GM12874 (cell line): ENCODE measurements at regions not wholly inside any gene's neighbourhood (a gene's known extent, or its start where the extent isn't known, plus 50 kb on each side); places are given as distances from the start of the nearest gene placed in this dataset.

ENCODE experiments used
- TF ChIP-seq, protein P1 (sequence below): IDR thresholded peaks from 2 replicates; pipeline ENCODE4 v1.5.1; 2011; ENCODE audit warnings: low read depth, mild to moderate bottlenecking, control low read depth, low read length, moderate library complexity; ENCODE audit not compliant: insufficient read depth

DNA sequence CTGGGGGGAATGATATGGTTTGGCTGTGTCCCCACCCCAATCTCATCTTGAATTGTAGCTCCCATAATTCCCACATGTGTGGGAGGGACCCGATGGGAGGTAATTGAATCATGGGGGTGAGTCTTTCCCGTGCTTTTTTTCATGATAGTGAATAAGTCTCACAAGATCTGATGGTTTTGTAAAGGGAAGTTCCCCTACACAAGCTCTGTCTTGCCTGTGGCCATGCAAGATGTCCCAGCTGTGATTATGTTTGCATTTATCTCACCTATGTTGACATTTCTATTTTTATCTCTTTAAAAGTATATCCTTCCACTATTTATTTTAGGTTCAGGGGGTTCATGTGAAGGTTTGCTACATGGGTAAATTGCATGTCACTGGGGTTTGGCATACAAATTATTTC lies 323.9 kb upstream of the GLI3 start:
- TF ChIP-seq, protein P1, sequence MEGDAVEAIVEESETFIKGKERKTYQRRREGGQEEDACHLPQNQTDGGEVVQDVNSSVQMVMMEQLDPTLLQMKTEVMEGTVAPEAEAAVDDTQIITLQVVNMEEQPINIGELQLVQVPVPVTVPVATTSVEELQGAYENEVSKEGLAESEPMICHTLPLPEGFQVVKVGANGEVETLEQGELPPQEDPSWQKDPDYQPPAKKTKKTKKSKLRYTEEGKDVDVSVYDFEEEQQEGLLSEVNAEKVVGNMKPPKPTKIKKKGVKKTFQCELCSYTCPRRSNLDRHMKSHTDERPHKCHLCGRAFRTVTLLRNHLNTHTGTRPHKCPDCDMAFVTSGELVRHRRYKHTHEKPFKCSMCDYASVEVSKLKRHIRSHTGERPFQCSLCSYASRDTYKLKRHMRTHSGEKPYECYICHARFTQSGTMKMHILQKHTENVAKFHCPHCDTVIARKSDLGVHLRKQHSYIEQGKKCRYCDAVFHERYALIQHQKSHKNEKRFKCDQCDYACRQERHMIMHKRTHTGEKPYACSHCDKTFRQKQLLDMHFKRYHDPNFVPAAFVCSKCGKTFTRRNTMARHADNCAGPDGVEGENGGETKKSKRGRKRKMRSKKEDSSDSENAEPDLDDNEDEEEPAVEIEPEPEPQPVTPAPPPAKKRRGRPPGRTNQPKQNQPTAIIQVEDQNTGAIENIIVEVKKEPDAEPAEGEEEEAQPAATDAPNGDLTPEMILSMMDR = no peak

DNA sequence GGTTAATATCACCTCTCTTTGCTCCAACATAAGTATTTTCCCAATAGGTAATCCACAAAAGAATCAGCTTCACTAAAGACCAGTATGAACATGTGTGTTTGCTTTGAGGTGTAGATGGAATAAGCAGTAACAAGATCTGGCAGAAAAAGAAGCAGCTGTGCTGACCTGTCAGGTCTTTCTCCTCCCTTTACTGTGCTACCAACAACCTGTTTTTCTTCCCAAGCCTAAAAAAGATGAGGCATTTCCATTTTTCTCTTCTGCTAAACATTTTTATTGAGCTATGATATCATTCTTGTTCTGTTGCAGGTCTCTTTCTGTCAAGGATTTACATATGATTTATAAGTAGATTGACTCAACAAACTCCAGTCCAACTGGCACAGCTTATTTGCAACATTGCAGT lies 315.2 kb upstream of the GLI3 start:
- TF ChIP-seq, protein P1 = no peak

DNA sequence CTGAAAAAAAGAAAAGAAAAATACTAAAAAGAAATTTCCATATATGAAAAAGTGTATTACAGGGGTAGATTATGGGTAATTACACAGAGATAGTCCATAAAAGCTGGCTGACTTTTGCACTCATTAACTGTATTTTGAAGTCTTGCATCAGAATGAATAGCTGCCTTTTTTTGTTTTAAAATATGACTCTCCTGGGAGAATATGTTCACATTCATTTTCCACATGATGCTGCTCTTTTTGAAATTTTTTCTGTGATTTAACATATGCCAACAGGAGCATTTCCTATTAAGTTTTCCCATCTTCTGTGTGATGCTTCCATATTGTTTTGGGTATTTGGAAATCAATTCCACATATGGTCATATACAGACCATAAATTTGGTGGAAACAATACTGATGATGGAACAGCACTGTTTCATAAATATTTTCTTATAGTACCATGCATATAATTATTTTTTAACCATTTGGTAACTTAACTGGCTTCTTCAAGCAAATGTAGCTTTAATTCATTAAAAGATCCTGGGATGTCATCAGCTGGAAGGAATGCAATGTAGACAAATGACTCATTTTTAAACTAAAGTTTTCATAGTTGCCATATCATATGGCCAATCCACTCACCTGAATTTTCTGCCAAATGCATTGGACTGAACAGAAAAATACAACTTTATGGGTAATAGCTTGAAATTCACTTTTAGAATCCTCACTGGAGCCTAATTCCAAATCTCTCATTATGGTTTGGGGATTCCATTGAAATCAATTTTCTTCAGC lies 313.9 kb upstream of the GLI3 start:
- TF ChIP-seq, protein P1 = no peak

DNA sequence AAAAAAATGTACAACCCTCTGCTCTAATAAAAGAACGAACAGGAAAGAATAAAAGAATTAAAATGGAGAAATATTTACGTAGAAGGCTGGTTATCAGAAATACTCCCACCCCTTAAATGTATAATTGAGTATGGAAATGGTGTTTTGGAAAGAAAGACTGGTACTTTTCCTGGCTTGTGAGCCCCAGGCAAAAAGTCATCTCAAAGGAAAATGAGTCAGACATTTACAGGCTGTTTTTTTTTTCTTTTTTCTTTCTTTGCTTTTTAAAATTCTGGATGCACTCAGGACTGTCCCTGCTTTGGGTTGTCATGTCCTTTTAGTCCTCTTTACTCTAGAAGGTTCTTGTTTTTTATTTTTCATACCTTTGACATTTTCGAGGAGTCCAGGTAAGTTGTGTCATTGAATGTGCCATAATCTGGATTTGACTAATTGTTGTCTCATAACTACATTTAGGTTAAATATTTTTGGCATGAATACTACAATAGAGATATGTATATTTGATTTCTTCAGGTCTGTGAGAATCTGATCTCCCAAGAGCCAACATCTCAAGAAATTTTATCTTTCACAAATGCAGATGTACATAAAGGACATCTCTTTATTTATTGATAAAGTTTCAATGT lies 313.0 kb upstream of the GLI3 start:
- TF ChIP-seq, protein P1 = no peak

DNA sequence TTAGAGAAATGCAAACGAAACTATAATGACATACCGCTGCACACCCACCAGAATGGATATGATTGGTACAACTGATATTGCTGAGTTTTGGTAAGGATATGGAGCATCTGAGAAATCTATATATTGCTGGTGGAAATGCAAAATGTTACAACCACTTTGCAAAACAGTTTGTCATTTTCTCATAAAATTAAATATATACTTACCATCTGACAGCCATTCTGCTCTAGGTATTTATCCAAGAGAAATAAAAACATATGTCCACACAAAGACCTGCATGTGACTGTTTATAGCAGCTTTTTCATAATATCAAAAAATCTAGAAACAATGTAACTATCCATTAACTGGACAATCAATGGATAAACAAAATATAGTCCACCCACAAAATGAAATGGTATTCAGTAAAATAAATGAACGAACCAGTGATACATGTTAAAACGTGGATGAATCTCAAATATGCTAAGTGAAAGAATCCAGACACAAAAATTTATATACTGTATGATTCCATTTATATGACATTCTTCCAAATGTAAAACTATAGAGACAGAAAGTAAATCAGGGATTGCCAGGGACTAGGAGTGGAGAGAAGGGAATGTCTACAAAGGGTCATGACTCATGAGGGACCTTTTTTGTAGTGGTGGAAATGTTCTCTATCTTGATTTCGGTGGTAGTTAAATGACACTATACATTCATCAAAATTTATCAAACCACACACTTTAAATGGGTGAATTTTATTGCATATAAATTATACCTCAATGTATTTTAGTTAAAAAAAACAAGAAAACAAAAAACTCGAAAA lies 312.0 kb upstream of the GLI3 start:
- TF ChIP-seq, protein P1 = no peak

DNA sequence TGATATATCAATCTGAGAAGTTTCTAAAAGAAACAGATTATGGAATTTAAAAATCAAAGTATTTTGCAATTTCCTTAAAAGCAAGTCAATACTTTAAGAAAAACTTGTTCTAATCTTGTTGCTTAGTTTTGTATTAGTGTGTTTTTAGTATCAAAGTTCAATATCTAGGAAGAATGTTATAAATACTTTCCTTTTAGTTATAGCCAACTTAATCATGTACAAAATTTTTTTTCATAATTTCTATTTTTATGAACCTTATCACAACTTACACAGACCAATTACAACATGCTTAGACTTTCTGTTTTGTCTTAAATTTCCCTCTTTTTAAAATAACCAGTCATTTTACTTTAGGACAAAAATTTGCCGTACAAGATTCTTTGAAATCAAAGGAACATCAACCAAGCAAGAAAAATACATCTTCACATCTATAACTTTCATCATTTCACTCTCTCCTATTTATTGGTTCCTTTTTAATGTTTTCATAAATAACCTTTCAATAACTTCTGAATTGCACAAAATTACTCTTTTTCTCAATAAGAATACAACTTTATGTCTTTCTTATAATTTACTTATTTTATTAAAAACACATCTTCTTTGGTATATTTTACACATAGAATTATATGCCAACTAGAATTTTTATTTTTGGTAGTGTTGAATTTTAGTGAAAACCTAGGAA lies 308.2 kb upstream of the GLI3 start:
- TF ChIP-seq, protein P1 = no peak

DNA sequence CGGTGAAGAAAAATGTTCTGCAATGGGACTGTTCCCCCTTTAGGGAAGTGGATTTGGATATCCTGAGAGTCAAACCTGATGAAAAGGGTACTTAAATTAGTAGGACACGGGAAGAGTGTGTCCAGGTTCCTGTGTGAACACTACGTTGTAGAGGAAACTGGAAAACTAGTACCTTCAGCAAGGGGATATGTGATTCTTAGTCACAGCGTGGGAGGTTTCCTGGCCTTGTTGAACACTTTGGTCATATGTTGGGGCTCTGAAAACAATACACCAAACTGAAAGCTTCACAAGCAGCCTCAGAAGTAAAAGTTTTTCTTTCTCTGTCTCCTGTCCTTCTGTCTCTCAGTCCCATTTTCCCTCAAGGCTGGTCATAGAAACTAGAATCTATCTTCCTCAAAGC lies 306.9 kb upstream of the GLI3 start:
- TF ChIP-seq, protein P1 = no peak
